Transverse colon (tissue), 3 donors: ENCODE measurements at regions not wholly inside any gene's neighbourhood (a gene's known extent, or its start where the extent isn't known, plus 50 kb on each side); places are given as distances from the start of the nearest gene placed in this dataset.

ENCODE experiments used
- CTCF ChIP-seq, 5 experiments: fragments of 200-600 bp in 3 of 5; fragments of 450-650 bp in 2 of 5; sonication (generic) in 3 of 5; IDR thresholded peaks; 1 replicate in 2 of 5; 2 replicates in 3 of 5; pipeline ENCODE4 v1.5.1; 2016 to 2017; ENCODE audit warnings: antibody characterized with exemption in 5 of 5, inconsistent platforms in 3 of 5, mild to moderate bottlenecking in 2 of 5, moderate library complexity in 1 of 5
- POLR2A ChIP-seq: fragments of 450-650 bp; IDR thresholded peaks from one replicate; pipeline ENCODE4 v1.6.1; 2016; ENCODE audit warnings: antibody characterized with exemption, mild to moderate bottlenecking, moderate library complexity

GRCh38 chr5:124263680-124264491 lies 482.6 kb downstream of the ZNF608 start:
- TF ChIP-seq CTCF (IDR thresholded peaks at IDR 0.05) (no peak), POLR2A (no peak)
